Activated CD4-positive, alpha-beta T cell treated with anti-CD3 and anti-CD28 coated beads for 36 hours (primary cell): ENCODE measurements at regions not wholly inside any gene's neighbourhood (a gene's known extent, or its start where the extent isn't known, plus 50 kb on each side); places are given as distances from the start of the nearest gene placed in this dataset.
"Not testable (repeated sequence)": the region's sequence is repeated elsewhere in the genome, so short reads cannot be mapped to it uniquely, and the experiment has no call there.

Experiments
- ATAC-seq: fragments of 200-7000 bp; cut with Tn5 transposase; one replicate; pipeline ENCODE4 v1.10.0; 2021; ENCODE audit warnings: mild to moderate bottlenecking, moderate library complexity
- CTCF ChIA-PET: fragments of 350-600 bp; sonication (Branson Sonifier 250); formaldehyde crosslinking; loops from one replicate; lab custom pipeline; 2021; ENCODE audit warnings: antibody characterized with exemption; lab: Charles Lee
- POLR2A ChIA-PET: fragments of 350-600 bp; sonication (Branson Sonifier 250); formaldehyde crosslinking; loops from one replicate; lab custom pipeline; 2021; ENCODE audit warnings: antibody characterized with exemption, inconsistent platforms; lab: Charles Lee
- DNase-seq: peaks from one replicate; pipeline ENCODE4 v3.0.0-alpha.2; 2020
- H3K27ac Mint-ChIP-seq: one replicate; pipeline ENCODE4 v1.8.0; 2021; ENCODE audit warnings: mixed read lengths
- H3K27me3 Mint-ChIP-seq: one replicate; pipeline ENCODE4 v1.8.0; 2021; ENCODE audit warnings: mixed read lengths
- H3K36me3 Mint-ChIP-seq: one replicate; pipeline ENCODE4 v1.8.0; 2021; ENCODE audit warnings: low read depth, mixed read lengths
- H3K4me1 Mint-ChIP-seq: one replicate; pipeline ENCODE4 v1.8.0; 2021; ENCODE audit warnings: mixed read lengths
- H3K4me3 Mint-ChIP-seq: one replicate; pipeline ENCODE4 v1.8.0; 2021; ENCODE audit warnings: mild to moderate bottlenecking, moderate library complexity, mixed read lengths
- H3K9me3 Mint-ChIP-seq: one replicate; pipeline ENCODE4 v1.8.0; 2021; ENCODE audit warnings: low read depth, mixed read lengths
- intact Hi-C, 2 experiments: fragments of 100-400 bp; cut with DNase I in 1 of 2; cut with micrococcal nuclease in 1 of 2; formaldehyde crosslinking; loops; one replicate each; pipeline versions ENCODE4 v1.14.2 to v1.15.1; 2022 to 2024; cut with DNase I, micrococcal nuclease

- Mint-ChIP-seq H3K36me3 (no peaks in the 10 kb centered on the region), H3K27ac (no peak overlapping the region), H3K9me3 (no peaks in the 10 kb centered on the region), H3K4me1 (peaks cover 7% of the 10 kb centered on the region), H3K27me3 (peaks cover 2% of the 10 kb centered on the region), H3K4me3 (no peak overlapping the region)
- intact Hi-C loops: no loop called here
- ChIA-PET CTCF (interaction anchor here (0.9 kb wide), 1 partner anchor 22 kb away, joined by 3 read pairs; no protein-coding TSS in a partner anchor), POLR2A (no interaction called here)
- ATAC-seq: no peak
- no peak for DNase-seq
These were observed 61.3 kb upstream of the PMEPA1 start for GRCh38 chr20:57770852-57771720.

- CTCF ChIA-PET, H3K4me1 Mint-ChIP-seq, H3K9me3 Mint-ChIP-seq: not testable (repeated sequence)
These were observed 60.6 kb upstream of the PMEPA1 start for GRCh38 chr20:57770401-57770800.

GRCh38 chr20:57769756-57770155, 59.9 kb upstream of the PMEPA1 start:
- intact Hi-C loops: no loop called here
- H3K36me3 Mint-ChIP-seq: no peaks in the 10 kb centered on the region
- CTCF ChIA-PET: interaction anchor here (0.6 kb wide), 1 partner anchor 297 kb away, joined by 3 read pairs; no protein-coding TSS in a partner anchor

More at GRCh38 chr20:57770401-57770800, 60.6 kb upstream of the PMEPA1 start:
- H3K36me3 Mint-ChIP-seq, H3K27me3 Mint-ChIP-seq, intact Hi-C loops, H3K27ac Mint-ChIP-seq, DNase-seq, ATAC-seq, POLR2A ChIA-PET, H3K4me3 Mint-ChIP-seq: not testable (repeated sequence)

GRCh38 chr20:57768519-57768918, 58.7 kb upstream of the PMEPA1 start:
- ChIA-PET CTCF (no interaction called here), POLR2A (no interaction called here)
- no peak overlapping the region for H3K4me3 Mint-ChIP-seq
- no peak for ATAC-seq
- no peak overlapping the region for H3K27ac Mint-ChIP-seq
- DNase-seq: no peak
- no peaks in the 10 kb centered on the region for H3K36me3 Mint-ChIP-seq
- H3K27me3 Mint-ChIP-seq: peaks cover 2% of the 10 kb centered on the region
- peaks cover 7% of the 10 kb centered on the region for H3K4me1 Mint-ChIP-seq
- intact Hi-C loops: no loop called here
- peaks cover 4% of the 10 kb centered on the region for H3K9me3 Mint-ChIP-seq

More at GRCh38 chr20:57769756-57770155, 59.9 kb upstream of the PMEPA1 start:
- H3K4me1 Mint-ChIP-seq: peaks cover 7% of the 10 kb centered on the region
- H3K4me3 Mint-ChIP-seq: no peak overlapping the region
- no peak overlapping the region for H3K27ac Mint-ChIP-seq
- H3K9me3 Mint-ChIP-seq: no peaks in the 10 kb centered on the region
- POLR2A ChIA-PET: no interaction called here
- DNase-seq: no peak
- peaks cover 2% of the 10 kb centered on the region for H3K27me3 Mint-ChIP-seq
- no peak for ATAC-seq

- CTCF ChIA-PET: interaction anchor here (1.1 kb wide), 1 partner anchor 64 kb away, joined by 3 read pairs; no protein-coding TSS in a partner anchor
- intact Hi-C loops: no loop called here
- no peak overlapping the region for H3K27ac Mint-ChIP-seq
- ATAC-seq: no peak
- H3K4me3 Mint-ChIP-seq: no peak overlapping the region
- POLR2A ChIA-PET: no interaction called here
- peaks cover 2% of the 10 kb centered on the region for H3K27me3 Mint-ChIP-seq
- DNase-seq: no peak
- H3K9me3 Mint-ChIP-seq: peaks cover 4% of the 10 kb centered on the region
- H3K4me1 Mint-ChIP-seq: peaks cover 5% of the 10 kb centered on the region
- no peaks in the 10 kb centered on the region for H3K36me3 Mint-ChIP-seq
These were observed 57.6 kb upstream of the PMEPA1 start for GRCh38 chr20:57767441-57767840.

- Mint-ChIP-seq H3K9me3 (peaks cover 4% of the 10 kb centered on the region), H3K36me3 (no peaks in the 10 kb centered on the region), H3K27me3 (peaks cover 14% of the 10 kb centered on the region), H3K27ac (no peak overlapping the region), H3K4me3 (no peak overlapping the region), H3K4me1 (no peaks in the 10 kb centered on the region)
- DNase-seq (no peak), ATAC-seq (no peak)
- ChIA-PET POLR2A (no interaction called here), CTCF (interaction anchor here (0.6 kb wide), 1 partner anchor 109 kb away, joined by 3 read pairs; no protein-coding TSS in a partner anchor)
- intact Hi-C loops: no loop called here
These were observed 53.4 kb upstream of the PMEPA1 start for GRCh38 chr20:57763235-57763595.

GRCh38 chr20:57762531-57763234, 52.9 kb upstream of the PMEPA1 start:
- no peak for ATAC-seq
- Mint-ChIP-seq H3K27me3 (peaks cover 12% of the 10 kb centered on the region), H3K4me3 (no peak overlapping the region), H3K9me3 (peaks cover 4% of the 10 kb centered on the region), H3K27ac (no peak overlapping the region), H3K4me1 (no peaks in the 10 kb centered on the region), H3K36me3 (no peaks in the 10 kb centered on the region)
- intact Hi-C loops: no loop called here
- ChIA-PET CTCF (no interaction called here), POLR2A (no interaction called here)
- DNase-seq: no peak

GRCh38 chr20:57761413-57761734, 51.6 kb upstream of the PMEPA1 start:
- Mint-ChIP-seq H3K27ac (no peak overlapping the region), H3K27me3 (peaks cover 12% of the 10 kb centered on the region), H3K36me3 (no peaks in the 10 kb centered on the region), H3K4me1 (no peaks in the 10 kb centered on the region), H3K9me3 (peaks cover 5% of the 10 kb centered on the region), H3K4me3 (no peak overlapping the region)
- CTCF ChIA-PET: no interaction called here
- ATAC-seq: no peak
- no peak for DNase-seq
- intact Hi-C loops: no loop called here
- POLR2A ChIA-PET: no interaction called here

- ATAC-seq: no peak
- intact Hi-C loops: no loop called here
- Mint-ChIP-seq H3K4me3 (no peak overlapping the region), H3K9me3 (peaks cover 5% of the 10 kb centered on the region), H3K4me1 (no peaks in the 10 kb centered on the region), H3K27me3 (peaks cover 12% of the 10 kb centered on the region), H3K27ac (no peak overlapping the region), H3K36me3 (no peaks in the 10 kb centered on the region)
- CTCF ChIA-PET: no interaction called here
- no peak for DNase-seq
- POLR2A ChIA-PET: no interaction called here
These were observed 51.0 kb upstream of the PMEPA1 start for GRCh38 chr20:57760698-57761412.

- no peaks in the 10 kb centered on the region for H3K36me3 Mint-ChIP-seq
- no peak overlapping the region for H3K4me3 Mint-ChIP-seq
- intact Hi-C loops: no loop called here
- POLR2A ChIA-PET: no interaction called here
- H3K27me3 Mint-ChIP-seq: peaks cover 15% of the 10 kb centered on the region
- H3K9me3 Mint-ChIP-seq: peaks cover 5% of the 10 kb centered on the region
- DNase-seq (no peak), ATAC-seq (no peak)
- H3K4me1 Mint-ChIP-seq: no peaks in the 10 kb centered on the region
- H3K27ac Mint-ChIP-seq: no peak overlapping the region
- CTCF ChIA-PET: no interaction called here
These were observed 49.9 kb upstream of the PMEPA1 start for GRCh38 chr20:57759724-57760123.
